K562 (cell line): ENCODE measurements at regions not wholly inside any gene's neighbourhood (a gene's known extent, or its start where the extent isn't known, plus 50 kb on each side); places are given as distances from the start of the nearest gene placed in this dataset.

ENCODE experiments used
- ATAC-seq: fragments of 200-7000 bp; cut with Tn5 transposase; 3 replicates; pipeline ENCODE4 v1.9.1; 2020; ENCODE audit warnings: moderate library complexity
- BruUV-seq: library from RNA; stranded (reverse); fragments of 400-500 nt; replicated peaks from 2 replicates; lab custom pipeline; 2021; lab: Mats Ljungman, UMichigan
- CTCF ChIA-PET: fragments of 300-600 bp; formaldehyde crosslinking; extraction: SDS; loops from one replicate; lab custom pipeline; 2021; ENCODE audit warnings: low intra/inter-chr PET ratio; lab: Yijun Ruan, JAX
- POLR2A ChIA-PET: fragments of 300-600, 350-650 bp; sonication (Branson Sonifier 250); formaldehyde crosslinking; extraction: SDS; loops from one replicate; lab custom pipeline; 2021; ENCODE audit warnings: antibody characterized with exemption, inconsistent platforms; lab: Yijun Ruan, JAX
- DNase-seq, 4 experiments: peaks; one replicate each; pipeline versions ENCODE4 v3.0.0 to v3.0.0-alpha.2; 2011 to 2018; ENCODE audit warnings: low spot score in 3 of 4, mixed read lengths in 3 of 4; ENCODE audit errors: extremely low read depth in 1 of 4
- FAIRE-seq: peaks from 2 replicates; lab custom pipeline; 2011; peaks lifted over from hg19 to GRCh38; lab: Jason Lieb, UNC
- H2AFZ ChIP-seq: 2 replicates; pipeline ENCODE4 v1.6.0; 2011; ENCODE audit warnings: low read depth, low read length, control low read depth, inconsistent platforms
- H3K27ac ChIP-seq: fragments of 200-600 bp; 3 replicates; pipeline ENCODE4 v1.8.0; 2011; ENCODE audit warnings: low read depth, mild to moderate bottlenecking, control low read depth, inconsistent platforms, low read length, moderate library complexity, mixed read lengths; ENCODE audit errors: extremely low read depth
- H3K27me3 ChIP-seq, 2 experiments: fragments of 300-600 bp in 1 of 2; 2 replicates in 1 of 2; 3 replicates in 1 of 2; pipeline versions ENCODE4 v1.6.0 to v1.8.0; 2011; ENCODE audit warnings: inconsistent platforms in 2 of 2, low read length in 2 of 2, mild to moderate bottlenecking in 1 of 2, mixed read lengths in 1 of 2, moderate library complexity in 1 of 2; ENCODE audit not compliant: control insufficient read depth in 2 of 2, insufficient read depth in 2 of 2
- H3K36me3 ChIP-seq: fragments of 300-600 bp; 3 replicates; pipeline ENCODE4 v1.8.0; 2011; ENCODE audit warnings: mild to moderate bottlenecking, low read length, inconsistent platforms; ENCODE audit not compliant: control insufficient read depth, insufficient read depth
- H3K4me1 ChIP-seq, 2 experiments: fragments of 200-600 bp in 1 of 2; replicated peaks in 1 of 2; 2 replicates in 1 of 2; 3 replicates in 1 of 2; pipeline versions ENCODE4 v1.5.1 to v1.8.0; 2011; ENCODE audit warnings: inconsistent platforms in 2 of 2, low read length in 2 of 2, mild to moderate bottlenecking in 1 of 2, mixed read lengths in 1 of 2, moderate library complexity in 1 of 2; ENCODE audit not compliant: control insufficient read depth in 2 of 2, insufficient read depth in 2 of 2
- H3K4me2 ChIP-seq: 2 replicates; pipeline ENCODE4 v1.6.1; 2011; ENCODE audit warnings: low read length, control low read depth, inconsistent platforms, mixed read lengths; ENCODE audit not compliant: insufficient read depth
- H3K4me3 ChIP-seq: fragments of 200-600 bp; sonication (generic), shearing (Covaris generic); 2 replicates; pipeline ENCODE4 v1.5.1; 2016; ENCODE audit warnings: control low read depth, inconsistent platforms
- H3K79me2 ChIP-seq: fragments of 200-600 bp; 3 replicates; pipeline ENCODE4 v1.8.0; 2011; ENCODE audit warnings: low read length, inconsistent platforms; ENCODE audit not compliant: control insufficient read depth, insufficient read depth
- H3K9ac ChIP-seq, 2 experiments: 2 replicates each; pipeline versions ENCODE4 v1.6.0 to v1.6.1; 2011; ENCODE audit warnings: low read depth in 2 of 2, low read length in 2 of 2, control low read depth in 1 of 2, inconsistent platforms in 1 of 2, mild to moderate bottlenecking in 1 of 2, mixed read lengths in 1 of 2; ENCODE audit not compliant: insufficient read depth in 1 of 2
- H3K9me1 ChIP-seq: one replicate; pipeline ENCODE4 v1.6.0; 2011; ENCODE audit warnings: inconsistent platforms, mild to moderate bottlenecking, low read length, moderate library complexity; ENCODE audit not compliant: control insufficient read depth, insufficient read depth
- H3K9me3 ChIP-seq: replicated peaks from 2 replicates; pipeline ENCODE4 v1.5.1; 2011; ENCODE audit warnings: low read depth, low read length, inconsistent platforms; ENCODE audit not compliant: control insufficient read depth, insufficient read depth
- H4K20me1 ChIP-seq: replicated peaks from 2 replicates; pipeline ENCODE4 v1.6.1; 2011; ENCODE audit warnings: low read length, inconsistent platforms, mixed read lengths; ENCODE audit not compliant: control insufficient read depth, insufficient read depth
- CTBP1 ChIP-seq: fragments of 450-650 bp; IDR thresholded peaks from 2 replicates; pipeline ENCODE4 v1.6.1; 2016; ENCODE audit warnings: borderline replicate concordance
- ID3 ChIP-seq, 2 experiments: fragments of 250-450 bp in 1 of 2; fragments of 450-650 bp in 1 of 2; sonication (Bioruptor Pico) in 1 of 2; IDR thresholded peaks; 2 replicates each; pipeline versions ENCODE4 v1.6.1 to v1.8.0; 2016 to 2021; ENCODE audit warnings: mild to moderate bottlenecking in 2 of 2, moderate library complexity in 2 of 2, missing compliant biosample characterization in 1 of 2, missing genetic modification characterization in 1 of 2
- MAFG ChIP-seq: fragments of 450-650 bp; conservative IDR thresholded peaks from 2 replicates; pipeline ENCODE4 v1.6.1; 2016; ENCODE audit warnings: missing genetic modification characterization, missing compliant biosample characterization
- RBM39 ChIP-seq: fragments of 200-400 bp; formaldehyde crosslinking; optimal IDR thresholded peaks from 2 replicates; pipeline ENCODE3; 2018; ENCODE audit warnings: low read depth, low read length
- RFX1 ChIP-seq: fragments of 450-650 bp; IDR thresholded peaks from 2 replicates; pipeline ENCODE4 v1.6.1; 2016; ENCODE audit warnings: mild to moderate bottlenecking, moderate library complexity
- TCFL5 ChIP-seq: fragments of 250-450 bp; sonication (Bioruptor Pico); conservative IDR thresholded peaks from 2 replicates; pipeline ENCODE4 v1.6.1; 2021; ENCODE audit warnings: mild to moderate bottlenecking, moderate library complexity, matching md5 sums
- ZBTB7A ChIP-seq: IDR thresholded peaks from 2 replicates; pipeline ENCODE4 v1.6.1; 2011; ENCODE audit warnings: low read depth, mild to moderate bottlenecking, low read length, moderate library complexity, borderline replicate concordance; ENCODE audit not compliant: control insufficient read depth
- ZNF507 ChIP-seq: conservative IDR thresholded peaks from 2 replicates; pipeline ENCODE4 v1.6.1; 2017; ENCODE audit warnings: missing genetic modification characterization, missing compliant biosample characterization
- WGBS: fragments of 100-300 bp; shearing (Covaris generic); methylation state at CpG from one replicate; pipeline ENCODE4 v1.1.6; 2016; ENCODE audit warnings: low coverage, mixed read lengths; ENCODE audit not compliant: insufficient coverage; ENCODE audit errors: missing lambda C conversion rate; 5-methylcytosine and 5-hydroxymethylcytosine counted together
- in situ Hi-C: fragments of 300-500 bp; cut with MboI; formaldehyde crosslinking; loops from 4 replicates; pipeline ENCODE4 v1.15.0; 2018; ENCODE audit warnings: inconsistent platforms, mixed read lengths
- intact Hi-C: fragments of 100-400 bp; cut with micrococcal nuclease; formaldehyde crosslinking; loops from 2 replicates; pipeline ENCODE4 v1.14.2; 2022

GRCh38 chr20:39298571-39299506 lies 336.7 kb downstream of the DHX35 start:
- CTCF ChIA-PET, result no interaction called here
- DNase-seq, result no peak
- H3K79me2 ChIP-seq, result no peaks in the 10 kb centered on the region
- TF ChIP-seq RFX1 (no peak), ZBTB7A (no peak), CTBP1 (no peak), RBM39 (no peak), ZNF507 (no peak), ID3 (CRISPR knock-in tag; IDR thresholded peaks at IDR 0.05) (no peak), ID3 (tag; IDR thresholded peaks at IDR 0.05) (no peak), TCFL5 (CRISPR knock-in tag) (no peak), MAFG (tag) (no peak)
- TF ChIP-seq, all 486 proteins: peak for 0
- Histone ChIP-seq H3K4me1 (no peaks in the 10 kb centered on the region), H3K4me2 (no peak overlapping the region), H4K20me1 (no peaks in the 10 kb centered on the region), H3K9me1 (no peaks in the 10 kb centered on the region), H3K9me3 (no peaks in the 10 kb centered on the region), H3K27ac (no peak overlapping the region), H3K4me3 (no peak overlapping the region), H3K9ac (no peak overlapping the region), H2AFZ (no peak overlapping the region), H3K27me3 (peaks cover 0 to 4% of the 10 kb centered on the region in 2 experiments; a peak in 1 of 5 replicates), H3K36me3 (no peaks in the 10 kb centered on the region)
- intact Hi-C loops, result no loop called here
- WGBS, result under 1% methylated on average over 12 of the region's 12 CpGs
- BruUV-seq, result no TSS peak
- in situ Hi-C loops, result no loop called here
- ATAC-seq, result no peak
- POLR2A ChIA-PET, result interaction anchor here (0.7 kb wide), 2 partner anchors 11 to 16 kb away, joined by 3 to 4 read pairs; no protein-coding TSS in a partner anchor
- FAIRE-seq, result no peak
